ENCODE measurements at regions not wholly inside any gene's neighbourhood (a gene's known extent, or its start where the extent isn't known, plus 50 kb on each side); places are given as distances from the start of the nearest gene placed in this dataset.
A peak's percentile ranks its signal among the peaks of the same experiment; 100 is the strongest.

DNA sequence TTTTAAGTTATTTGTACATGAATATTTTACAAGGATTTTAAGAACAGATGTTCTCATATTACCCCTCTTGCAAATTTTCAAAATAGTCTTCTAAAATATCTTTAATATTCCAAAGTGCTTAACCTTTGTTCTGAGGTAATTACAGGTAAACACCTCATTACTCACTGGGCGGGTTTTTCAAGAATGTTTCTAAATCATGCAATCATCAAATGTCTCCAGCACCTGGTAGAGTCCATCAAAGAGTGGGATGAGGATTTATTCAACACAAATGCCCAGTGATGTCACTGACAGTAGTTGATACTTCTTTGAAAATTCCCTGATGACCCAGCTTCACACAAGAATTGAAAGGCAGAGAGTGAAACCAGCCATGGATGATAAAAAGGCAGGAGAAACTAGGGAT is 114.4 kb downstream of the SEC61B start:
- no peaks in the 10 kb centered on the region for H3K79me2 ChIP-seq (ENCODE audit: low read length)
- TF ChIP-seq, protein P1, sequence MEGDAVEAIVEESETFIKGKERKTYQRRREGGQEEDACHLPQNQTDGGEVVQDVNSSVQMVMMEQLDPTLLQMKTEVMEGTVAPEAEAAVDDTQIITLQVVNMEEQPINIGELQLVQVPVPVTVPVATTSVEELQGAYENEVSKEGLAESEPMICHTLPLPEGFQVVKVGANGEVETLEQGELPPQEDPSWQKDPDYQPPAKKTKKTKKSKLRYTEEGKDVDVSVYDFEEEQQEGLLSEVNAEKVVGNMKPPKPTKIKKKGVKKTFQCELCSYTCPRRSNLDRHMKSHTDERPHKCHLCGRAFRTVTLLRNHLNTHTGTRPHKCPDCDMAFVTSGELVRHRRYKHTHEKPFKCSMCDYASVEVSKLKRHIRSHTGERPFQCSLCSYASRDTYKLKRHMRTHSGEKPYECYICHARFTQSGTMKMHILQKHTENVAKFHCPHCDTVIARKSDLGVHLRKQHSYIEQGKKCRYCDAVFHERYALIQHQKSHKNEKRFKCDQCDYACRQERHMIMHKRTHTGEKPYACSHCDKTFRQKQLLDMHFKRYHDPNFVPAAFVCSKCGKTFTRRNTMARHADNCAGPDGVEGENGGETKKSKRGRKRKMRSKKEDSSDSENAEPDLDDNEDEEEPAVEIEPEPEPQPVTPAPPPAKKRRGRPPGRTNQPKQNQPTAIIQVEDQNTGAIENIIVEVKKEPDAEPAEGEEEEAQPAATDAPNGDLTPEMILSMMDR (conservative IDR thresholded peaks at IDR 0.05; ENCODE audit: low read depth, low read length) = no peak
- TF ChIP-seq EZH2 (IDR thresholded peaks at IDR 0.05; ENCODE audit: low read length, unreplicated experiment) (no peak), EZH2phosphoT487 (IDR thresholded peaks at IDR 0.05; ENCODE audit: borderline replicate concordance, low read length) (no peak)
- H3K4me1 ChIP-seq (ENCODE audit: insufficient read depth, low read length) = no peaks in the 10 kb centered on the region
- no peak overlapping the region for H3K9ac ChIP-seq (ENCODE audit: low read length)
- H3K36me3 ChIP-seq (ENCODE audit: low read depth, low read length) = no peaks in the 10 kb centered on the region
- no peaks in the 10 kb centered on the region for H3F3A ChIP-seq (ENCODE audit: low read length, unreplicated experiment)
- CTCF ChIA-PET = no interaction called here
- H3K9me2 ChIP-seq (replicated peaks; ENCODE audit: low read length) = no peaks in the 10 kb centered on the region
- no peaks in the 10 kb centered on the region for H3K9me3 ChIP-seq (ENCODE audit: low read length)
- ATAC-seq = no peak
- intact Hi-C loops (cut with micrococcal nuclease) = no loop called here
- H3K27ac ChIP-seq (ENCODE audit: low read length) = no peak overlapping the region
- no TSS peak for BruUV-seq (replicated peaks)
- POLR2A ChIA-PET (ENCODE audit: unreplicated experiment) = no interaction called here
- H3K4me3 ChIP-seq (ENCODE audit: low read length) = no peak overlapping the region
- no peaks in the 10 kb centered on the region for H3K27me3 ChIP-seq (ENCODE audit: low read length)
- DNase-seq = no peak
- H3K4me2 ChIP-seq (ENCODE audit: low read length) = no peak overlapping the region
- H2AFZ ChIP-seq (ENCODE audit: low read length) = no peak overlapping the region
- H4K20me1 ChIP-seq (ENCODE audit: low read length) = no peaks in the 10 kb centered on the region

DNA sequence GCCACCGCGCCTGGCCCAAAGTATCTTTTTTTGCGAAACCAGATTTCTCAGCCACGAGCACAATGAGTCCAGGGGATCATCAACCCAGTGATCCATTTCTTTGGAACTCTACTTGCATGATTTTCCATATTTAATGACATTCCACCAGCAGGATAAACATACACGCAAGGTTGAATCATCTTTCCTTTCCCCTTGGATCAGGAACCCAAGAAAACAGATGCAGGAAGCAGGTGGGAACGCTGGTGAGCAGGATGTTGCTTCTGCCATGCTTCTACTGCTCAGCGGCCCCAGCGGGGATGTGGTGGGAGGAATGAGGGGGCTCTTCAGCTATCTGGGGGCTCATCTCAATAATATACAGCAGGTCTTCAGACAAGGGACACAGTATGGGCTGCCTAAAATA is 118.2 kb downstream of the SEC61B start:
- Histone ChIP-seq H3K27ac (ENCODE audit: low read length) (peak overlapping the region; percentile 13; the same call in 1 of the 2 replicates), H3K4me2 (ENCODE audit: low read length) (no peak overlapping the region), H3F3A (ENCODE audit: low read length, unreplicated experiment) (no peaks in the 10 kb centered on the region), H3K4me1 (ENCODE audit: insufficient read depth, low read length) (peaks cover 3% of the 10 kb centered on the region; the same call in 1 of the 2 replicates), H3K36me3 (ENCODE audit: low read depth, low read length) (no peaks in the 10 kb centered on the region), H3K9ac (ENCODE audit: low read length) (no peak overlapping the region), H3K9me2 (replicated peaks; ENCODE audit: low read length) (no peaks in the 10 kb centered on the region), H4K20me1 (ENCODE audit: low read length) (no peaks in the 10 kb centered on the region), H3K79me2 (ENCODE audit: low read length) (no peaks in the 10 kb centered on the region), H2AFZ (ENCODE audit: low read length) (no peak overlapping the region), H3K4me3 (ENCODE audit: low read length) (no peak overlapping the region), H3K27me3 (ENCODE audit: low read length) (no peaks in the 10 kb centered on the region), H3K9me3 (ENCODE audit: low read length) (no peaks in the 10 kb centered on the region)
- ATAC-seq (peak; percentile 51), DNase-seq (peak; percentile 59)
- TF ChIP-seq EZH2phosphoT487 (IDR thresholded peaks at IDR 0.05; ENCODE audit: borderline replicate concordance, low read length) (no peak), EZH2 (IDR thresholded peaks at IDR 0.05; ENCODE audit: low read length, unreplicated experiment) (no peak)
- TF ChIP-seq, protein P1 (conservative IDR thresholded peaks at IDR 0.05; ENCODE audit: low read depth, low read length) = no peak
- intact Hi-C loops (cut with micrococcal nuclease) = no loop called here
- no TSS peak for BruUV-seq (replicated peaks)
- ChIA-PET CTCF (no interaction called here), POLR2A (ENCODE audit: unreplicated experiment) (no interaction called here)

DNA sequence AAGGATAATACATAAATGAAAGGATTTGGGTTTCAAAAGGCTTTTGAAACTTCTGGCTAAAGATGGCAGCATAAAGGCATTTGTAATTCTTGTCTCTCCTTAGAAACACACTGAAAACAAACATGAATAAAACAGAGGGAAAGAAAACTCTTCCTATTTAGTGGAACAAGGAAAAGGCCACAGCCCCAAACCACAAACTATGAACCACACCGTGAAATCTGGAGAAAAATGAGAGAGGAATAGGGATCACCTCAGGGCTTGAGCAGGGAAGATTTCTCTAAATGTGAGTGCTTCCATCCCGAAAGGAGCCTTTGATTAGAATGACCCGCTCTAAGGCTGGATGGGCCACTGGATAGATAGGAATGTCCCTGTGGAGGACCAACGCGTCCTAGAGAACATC is 119.6 kb downstream of the SEC61B start:
- Histone ChIP-seq H3K4me2 (ENCODE audit: low read length) (no peak overlapping the region), H3K27ac (ENCODE audit: low read length) (no peak overlapping the region), H3K9me3 (ENCODE audit: low read length) (no peaks in the 10 kb centered on the region), H3F3A (ENCODE audit: low read length, unreplicated experiment) (no peaks in the 10 kb centered on the region), H3K9ac (ENCODE audit: low read length) (no peak overlapping the region), H3K27me3 (ENCODE audit: low read length) (no peaks in the 10 kb centered on the region), H4K20me1 (ENCODE audit: low read length) (no peaks in the 10 kb centered on the region), H2AFZ (ENCODE audit: low read length) (no peak overlapping the region), H3K36me3 (ENCODE audit: low read depth, low read length) (no peaks in the 10 kb centered on the region), H3K4me1 (ENCODE audit: insufficient read depth, low read length) (peaks cover 15% of the 10 kb centered on the region; the same call in 1 of the 2 replicates), H3K9me2 (replicated peaks; ENCODE audit: low read length) (no peaks in the 10 kb centered on the region), H3K4me3 (ENCODE audit: low read length) (no peak overlapping the region), H3K79me2 (ENCODE audit: low read length) (no peaks in the 10 kb centered on the region)
- intact Hi-C loops (cut with micrococcal nuclease) = no loop called here
- DNase-seq = no peak
- no TSS peak for BruUV-seq (replicated peaks)
- TF ChIP-seq, protein P1 (conservative IDR thresholded peaks at IDR 0.05; ENCODE audit: low read depth, low read length) = no peak
- TF ChIP-seq EZH2 (IDR thresholded peaks at IDR 0.05; ENCODE audit: low read length, unreplicated experiment) = no peak
- no peak for TF ChIP-seq EZH2phosphoT487 (IDR thresholded peaks at IDR 0.05; ENCODE audit: borderline replicate concordance, low read length)
- ATAC-seq = no peak
- POLR2A ChIA-PET (ENCODE audit: unreplicated experiment) = no interaction called here
- CTCF ChIA-PET = no interaction called here

All from PC-3 (cell line).